ENCODE measurements at regions not wholly inside any gene's neighbourhood (a gene's known extent, or its start where the extent isn't known, plus 50 kb on each side); places are given as distances from the start of the nearest gene placed in this dataset.

DNA sequence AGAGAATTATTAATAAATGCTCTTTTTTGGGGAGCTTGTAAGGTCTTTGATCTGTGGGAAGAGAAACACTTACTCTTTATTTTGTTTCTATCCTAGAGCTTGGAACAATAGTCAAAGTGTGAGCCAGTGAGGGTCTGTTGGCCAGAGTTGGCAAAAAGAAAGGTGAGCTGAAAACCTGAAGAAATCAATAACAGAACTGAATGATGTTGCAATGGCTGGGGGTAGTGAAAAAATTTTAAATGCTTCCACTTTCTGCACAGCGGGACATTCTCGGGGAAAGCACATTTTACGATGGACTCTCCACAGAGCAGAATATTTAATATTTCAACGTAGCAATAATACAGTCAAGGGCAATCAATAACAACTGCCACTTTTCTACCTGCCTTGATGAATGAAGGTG is 78.9 kb downstream of the SKA1 start:
- no peak overlapping the region for H3K4me3 ChIP-seq (ENCODE audit: low read depth, low read length)
- TF ChIP-seq CTCF (conservative IDR thresholded peaks at IDR 0.05; ENCODE audit: low read depth, low read length) = no peak
- DNase-seq (ENCODE audit: low read depth) = no peak

DNA sequence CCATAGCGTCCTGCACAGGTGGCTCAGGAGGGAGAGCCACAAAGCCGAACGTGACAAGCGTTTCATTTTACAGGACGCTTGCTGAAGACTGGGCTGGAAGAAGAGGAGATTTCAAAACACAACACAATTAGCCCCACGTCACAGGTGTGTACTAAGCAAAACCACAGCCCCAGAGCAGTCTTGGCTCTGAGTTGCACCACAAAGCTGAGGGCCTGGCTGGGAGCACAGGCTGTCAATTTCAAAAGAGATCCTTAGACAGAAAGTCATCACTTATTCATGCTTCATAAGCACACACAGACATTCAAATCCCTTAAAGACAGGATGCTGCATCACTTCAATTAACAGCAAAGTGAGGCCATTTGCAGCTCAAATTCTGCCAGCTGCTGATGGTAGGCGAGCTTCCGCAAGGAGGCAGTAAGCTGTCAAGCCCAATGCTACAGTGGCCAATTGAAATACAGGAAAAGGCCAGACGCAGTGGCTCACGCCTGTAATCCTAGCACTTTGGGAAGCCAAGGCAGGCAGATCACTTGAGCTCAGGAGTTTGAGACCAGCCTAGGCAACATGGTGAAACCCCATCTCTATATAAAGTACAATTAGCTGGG is 79.6 kb downstream of the SKA1 start:
- DNase-seq (ENCODE audit: low read depth) = no peak
- H3K4me3 ChIP-seq (ENCODE audit: low read depth, low read length) = no peak overlapping the region
- TF ChIP-seq CTCF (conservative IDR thresholded peaks at IDR 0.05; ENCODE audit: low read depth, low read length) = no peak

GRCh38 chr18:50456285-50456684 is 81.4 kb downstream of the SKA1 start:
- DNase-seq (ENCODE audit: low read depth) = no peak
- TF ChIP-seq CTCF (conservative IDR thresholded peaks at IDR 0.05; ENCODE audit: low read depth, low read length) = no peak
- H3K4me3 ChIP-seq (ENCODE audit: low read depth, low read length) = no peak overlapping the region

GRCh38 chr18:50457639-50458038 is 82.8 kb downstream of the SKA1 start:
- DNase-seq (ENCODE audit: low read depth) = no peak
- no peak overlapping the region for H3K4me3 ChIP-seq (ENCODE audit: low read depth, low read length)
- TF ChIP-seq CTCF (conservative IDR thresholded peaks at IDR 0.05; ENCODE audit: low read depth, low read length) = no peak

DNA sequence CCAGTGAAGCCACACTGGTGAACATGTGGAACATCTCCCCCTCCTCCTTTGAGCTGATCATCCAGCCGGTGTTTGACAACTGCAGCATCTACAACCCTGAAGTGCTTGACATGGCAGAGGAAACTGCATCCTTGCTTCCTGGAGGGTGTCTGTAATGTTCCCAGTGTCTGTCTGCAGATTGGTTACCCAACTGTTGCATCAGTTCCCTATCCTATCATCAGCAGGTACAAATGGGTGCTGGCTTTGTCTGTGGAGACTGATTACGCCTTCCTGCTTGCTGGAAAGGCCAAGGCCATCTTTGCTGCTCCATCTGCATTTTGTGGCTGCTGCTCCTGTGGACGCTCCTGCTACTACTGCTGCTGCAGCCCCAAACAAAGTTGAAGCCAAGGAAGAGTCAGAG is 83.5 kb downstream of the SKA1 start:
- no peak for DNase-seq (ENCODE audit: low read depth)
- H3K4me3 ChIP-seq (ENCODE audit: low read depth, low read length) = no peak overlapping the region
- no peak for TF ChIP-seq CTCF (conservative IDR thresholded peaks at IDR 0.05; ENCODE audit: low read depth, low read length)

- H3K4me3 ChIP-seq (ENCODE audit: low read depth, low read length) = no peak overlapping the region
- no peak for TF ChIP-seq CTCF (conservative IDR thresholded peaks at IDR 0.05; ENCODE audit: low read depth, low read length)
- DNase-seq (ENCODE audit: low read depth) = no peak
These were observed 84.0 kb downstream of the SKA1 start for GRCh38 chr18:50458796-50459195.

DNA sequence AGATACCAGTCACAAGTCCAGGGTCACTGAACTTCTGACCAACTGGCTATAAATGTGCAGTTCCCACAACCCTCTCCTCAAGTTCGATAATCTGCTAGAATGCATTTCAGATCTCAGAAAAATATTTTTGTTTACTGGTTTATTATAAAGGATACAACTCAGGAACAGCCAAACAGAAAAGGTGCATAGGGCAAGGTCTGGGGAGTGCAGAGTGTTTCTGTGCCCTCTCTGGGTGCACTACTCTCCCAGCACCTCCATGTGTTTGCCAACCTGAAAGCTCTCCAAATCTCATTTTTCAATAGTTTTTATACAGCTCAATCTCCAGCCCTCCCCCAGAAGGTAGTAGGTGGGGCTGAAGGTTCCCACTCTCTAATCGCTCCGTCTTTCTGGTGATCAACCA is 85.2 kb downstream of the SKA1 start:
- TF ChIP-seq CTCF (conservative IDR thresholded peaks at IDR 0.05; ENCODE audit: low read depth, low read length) = no peak
- DNase-seq (ENCODE audit: low read depth) = no peak
- no peak overlapping the region for H3K4me3 ChIP-seq (ENCODE audit: low read depth, low read length)

All from choroid plexus epithelial cell (primary cell).